Kidney epithelial cell (primary cell): ENCODE measurements at regions not wholly inside any gene's neighbourhood (a gene's known extent, or its start where the extent isn't known, plus 50 kb on each side); places are given as distances from the start of the nearest gene placed in this dataset.

Source experiments
- DNase-seq: peaks from one replicate; pipeline ENCODE4 v3.0.0-alpha.2; 2010; ENCODE audit warnings: low read depth
- H3K27me3 ChIP-seq: 2 replicates; pipeline ENCODE4 v1.6.0; 2011; ENCODE audit warnings: low read length; ENCODE audit not compliant: control insufficient read depth, insufficient read depth
- H3K36me3 ChIP-seq: 2 replicates; pipeline ENCODE4 v1.5.1; 2011; ENCODE audit warnings: low read length; ENCODE audit not compliant: control insufficient read depth, insufficient read depth
- H3K4me3 ChIP-seq: 2 replicates; pipeline ENCODE4 v1.5.1; 2011; ENCODE audit warnings: low read depth, mild to moderate bottlenecking, control low read depth, low read length
- TF ChIP-seq, protein P1 (sequence below): IDR thresholded peaks from 2 replicates; pipeline ENCODE4 v1.5.1; 2011; ENCODE audit warnings: mild to moderate bottlenecking, moderate library complexity, low read length, control low read depth, inconsistent platforms; ENCODE audit not compliant: insufficient read depth, poor library complexity, severe bottlenecking

DNA sequence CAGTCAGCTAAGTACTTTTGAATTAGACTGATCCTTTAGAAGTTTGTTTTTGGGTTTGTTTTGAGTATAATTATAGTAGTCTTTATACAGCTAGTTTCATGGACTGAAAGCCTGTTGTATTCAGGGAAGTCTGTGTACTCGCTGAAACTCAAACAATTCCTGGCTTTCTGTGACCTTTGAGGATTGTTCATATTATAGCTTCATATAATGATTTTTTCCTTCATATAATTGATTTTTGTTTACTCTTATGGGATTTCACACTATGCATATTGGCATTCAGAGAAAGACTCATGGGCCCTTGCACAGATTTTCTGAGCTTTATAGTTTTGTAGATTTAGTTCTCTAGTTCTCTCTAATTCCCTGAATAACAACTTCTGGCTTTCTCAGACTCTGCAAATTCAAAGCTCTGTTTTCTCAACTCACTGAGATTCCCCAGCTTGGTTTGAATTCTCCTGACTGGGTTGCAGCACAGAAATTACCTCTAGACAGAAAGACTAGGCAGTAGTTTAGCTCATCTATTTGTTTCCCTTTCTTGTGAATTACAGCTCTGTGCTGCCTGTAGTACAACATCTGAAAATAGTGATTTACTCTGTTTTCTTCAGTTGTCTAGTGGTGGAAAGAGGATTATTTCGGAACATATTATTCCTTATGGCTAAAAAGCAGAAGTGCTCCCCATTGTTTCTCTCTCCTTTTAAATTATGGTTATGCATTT is 495.9 kb upstream of the CNTNAP5 start:
- Histone ChIP-seq H3K27me3 (no peaks in the 10 kb centered on the region), H3K36me3 (no peaks in the 10 kb centered on the region), H3K4me3 (no peak overlapping the region)
- TF ChIP-seq, protein P1, sequence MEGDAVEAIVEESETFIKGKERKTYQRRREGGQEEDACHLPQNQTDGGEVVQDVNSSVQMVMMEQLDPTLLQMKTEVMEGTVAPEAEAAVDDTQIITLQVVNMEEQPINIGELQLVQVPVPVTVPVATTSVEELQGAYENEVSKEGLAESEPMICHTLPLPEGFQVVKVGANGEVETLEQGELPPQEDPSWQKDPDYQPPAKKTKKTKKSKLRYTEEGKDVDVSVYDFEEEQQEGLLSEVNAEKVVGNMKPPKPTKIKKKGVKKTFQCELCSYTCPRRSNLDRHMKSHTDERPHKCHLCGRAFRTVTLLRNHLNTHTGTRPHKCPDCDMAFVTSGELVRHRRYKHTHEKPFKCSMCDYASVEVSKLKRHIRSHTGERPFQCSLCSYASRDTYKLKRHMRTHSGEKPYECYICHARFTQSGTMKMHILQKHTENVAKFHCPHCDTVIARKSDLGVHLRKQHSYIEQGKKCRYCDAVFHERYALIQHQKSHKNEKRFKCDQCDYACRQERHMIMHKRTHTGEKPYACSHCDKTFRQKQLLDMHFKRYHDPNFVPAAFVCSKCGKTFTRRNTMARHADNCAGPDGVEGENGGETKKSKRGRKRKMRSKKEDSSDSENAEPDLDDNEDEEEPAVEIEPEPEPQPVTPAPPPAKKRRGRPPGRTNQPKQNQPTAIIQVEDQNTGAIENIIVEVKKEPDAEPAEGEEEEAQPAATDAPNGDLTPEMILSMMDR: no peak
- DNase-seq: no peak

DNA sequence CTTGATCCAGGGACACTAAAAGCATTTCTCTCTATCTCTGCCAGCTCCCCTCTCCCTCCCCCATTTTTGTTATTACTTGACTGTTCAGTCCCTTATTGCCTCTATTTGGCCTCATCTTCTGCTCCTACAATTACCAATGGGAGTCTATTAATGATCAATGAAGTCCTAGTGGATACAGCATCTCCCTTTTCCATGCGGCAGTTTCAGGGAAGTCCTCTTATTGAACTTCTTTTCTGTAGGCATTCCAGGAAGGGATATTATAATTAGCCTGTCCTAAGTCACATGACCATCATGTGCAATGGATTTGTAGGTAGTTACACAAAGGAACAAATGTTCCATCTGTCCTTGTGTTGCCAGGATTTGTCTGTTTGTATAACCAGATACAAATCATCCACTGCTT is 495.1 kb upstream of the CNTNAP5 start:
- Histone ChIP-seq H3K36me3 (no peaks in the 10 kb centered on the region), H3K27me3 (no peaks in the 10 kb centered on the region), H3K4me3 (no peak overlapping the region)
- TF ChIP-seq, protein P1: no peak
- DNase-seq: no peak

DNA sequence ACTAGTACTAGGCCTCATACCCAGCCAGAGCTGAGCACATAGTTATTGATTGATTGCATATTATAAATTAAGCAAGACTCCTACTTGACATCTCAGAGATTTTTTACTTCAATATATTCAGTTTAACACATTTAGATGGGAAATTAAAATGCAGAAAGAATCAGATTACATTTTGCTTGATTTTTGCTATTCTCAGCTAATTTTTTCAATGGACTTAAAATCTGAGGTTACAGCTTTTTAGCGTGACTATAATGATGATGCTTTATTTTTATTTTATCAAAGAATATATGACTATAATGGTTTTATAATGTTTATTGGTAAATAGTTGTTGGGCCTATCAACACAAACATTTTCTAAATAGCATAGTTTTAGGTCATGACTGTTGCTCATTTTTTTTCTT is 493.0 kb upstream of the CNTNAP5 start:
- TF ChIP-seq, protein P1: no peak
- DNase-seq: no peak
- H3K27me3 ChIP-seq: no peaks in the 10 kb centered on the region
- no peaks in the 10 kb centered on the region for H3K36me3 ChIP-seq
- H3K4me3 ChIP-seq: no peak overlapping the region

DNA sequence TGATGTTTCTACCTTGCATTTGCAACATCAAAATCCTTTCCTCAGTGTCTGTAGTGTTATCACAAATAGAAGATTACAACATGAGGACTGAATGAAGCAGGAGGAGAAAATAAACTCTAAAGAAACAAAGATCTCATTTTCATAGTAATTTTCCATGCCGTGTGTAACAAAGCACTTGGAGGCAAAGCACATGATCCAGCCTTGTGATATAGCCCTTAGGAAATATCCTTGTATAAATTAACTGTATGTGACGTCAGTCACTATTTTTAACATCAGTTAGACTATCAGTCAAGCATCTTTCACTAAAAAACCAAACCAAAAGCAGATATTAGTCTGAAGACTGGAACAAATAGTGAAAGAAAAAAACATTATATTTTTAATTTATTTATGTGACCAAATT is 492.1 kb upstream of the CNTNAP5 start:
- TF ChIP-seq, protein P1: no peak
- Histone ChIP-seq H3K36me3 (no peaks in the 10 kb centered on the region), H3K4me3 (no peak overlapping the region), H3K27me3 (no peaks in the 10 kb centered on the region)
- no peak for DNase-seq

DNA sequence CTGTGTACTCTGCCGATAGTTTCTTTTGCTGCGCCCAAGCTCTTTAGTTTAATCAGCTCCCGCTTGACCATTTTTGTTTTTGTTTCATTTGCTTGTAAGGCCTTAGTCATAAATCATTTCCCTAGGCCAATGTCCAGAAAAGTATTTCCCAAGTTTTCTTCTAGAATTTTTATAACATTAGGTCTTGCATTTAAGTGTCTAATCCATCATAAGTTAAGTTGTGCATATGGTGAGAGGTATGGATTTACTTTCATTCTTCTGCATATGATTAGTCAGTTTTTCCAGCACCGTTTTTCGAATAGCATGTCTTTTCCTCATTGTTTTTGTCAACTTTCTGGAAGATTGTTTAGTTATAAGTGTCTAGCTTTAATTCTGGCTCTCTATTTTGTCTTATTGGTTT is 484.8 kb upstream of the CNTNAP5 start:
- TF ChIP-seq, protein P1: no peak
- Histone ChIP-seq H3K4me3 (no peak overlapping the region), H3K27me3 (no peaks in the 10 kb centered on the region), H3K36me3 (no peaks in the 10 kb centered on the region)
- DNase-seq: no peak

DNA sequence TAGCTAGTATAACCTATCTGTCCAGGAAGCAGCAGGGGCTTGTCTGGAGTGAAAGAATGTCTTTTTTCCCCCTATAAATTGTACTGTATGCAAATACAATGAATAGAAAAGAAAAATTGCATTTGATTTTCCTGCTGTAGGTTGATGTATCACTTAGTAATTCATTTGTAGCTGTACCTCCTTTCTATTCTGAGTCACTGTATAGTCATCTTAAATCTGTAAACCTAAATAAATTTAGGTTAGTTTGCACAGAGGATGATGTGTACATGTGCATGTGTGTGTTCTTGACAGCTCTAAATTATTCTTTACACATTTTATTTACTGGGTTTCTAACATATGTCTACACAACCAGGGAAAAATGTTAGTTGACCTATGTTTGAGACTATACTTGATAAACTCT is 478.7 kb upstream of the CNTNAP5 start:
- no peak for DNase-seq
- TF ChIP-seq, protein P1: no peak
- H3K4me3 ChIP-seq: no peak overlapping the region
- no peaks in the 10 kb centered on the region for H3K27me3 ChIP-seq
- no peaks in the 10 kb centered on the region for H3K36me3 ChIP-seq
